NCI-H2196 treated with DMSO at 0.1 percent for 48 hours (cell line): ENCODE measurements at regions not wholly inside any gene's neighbourhood (a gene's known extent, or its start where the extent isn't known, plus 50 kb on each side); places are given as distances from the start of the nearest gene placed in this dataset.
"Not testable (repeated sequence)": the region's sequence is repeated elsewhere in the genome, so short reads cannot be mapped to it uniquely, and the experiment has no call there.

Experiments
- DNase-seq: peaks from one replicate; lab custom pipeline; 2025; ENCODE audit not compliant: unreplicated experiment; lab: John Stamatoyannopoulos, UW

DNA sequence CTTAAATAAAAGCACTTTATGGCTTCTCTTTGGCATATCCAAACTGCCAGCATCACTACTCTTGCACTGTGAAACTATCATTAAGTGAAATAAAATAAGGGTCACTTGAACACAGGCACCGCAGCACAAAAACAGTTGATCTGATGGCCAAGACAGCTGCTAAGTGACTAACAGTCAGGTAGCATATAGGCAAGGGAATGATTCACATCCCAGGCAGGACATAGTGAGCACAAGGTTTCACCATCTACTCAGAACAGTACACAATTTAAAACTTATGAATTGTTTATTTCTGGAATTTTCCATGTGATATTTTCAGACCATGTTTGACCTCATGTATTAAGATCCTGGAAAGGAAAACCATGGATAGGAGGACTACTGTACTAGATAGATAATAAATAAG is 214.2 kb downstream of the MREG start:
- DNase-seq, result no peak

DNA sequence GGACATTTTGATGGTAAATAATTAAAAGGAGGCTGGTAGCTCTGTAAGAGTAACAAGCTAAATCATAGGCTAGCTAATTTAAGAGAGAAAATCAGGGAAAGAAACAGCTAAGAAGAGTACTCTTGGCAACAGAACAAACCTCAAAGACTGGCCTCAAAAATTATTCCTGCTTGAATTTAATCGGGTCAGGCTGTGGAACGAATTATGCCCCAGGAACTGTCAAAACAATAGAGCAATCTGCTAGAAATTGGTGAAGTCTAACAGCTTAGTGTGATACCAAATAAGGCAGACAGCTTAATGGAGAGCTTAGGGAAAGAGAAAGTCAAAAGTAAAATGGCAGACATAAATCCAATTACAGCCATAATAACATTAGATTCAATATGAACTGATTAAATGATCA is 215.7 kb downstream of the MREG start:
- no peak for DNase-seq

DNA sequence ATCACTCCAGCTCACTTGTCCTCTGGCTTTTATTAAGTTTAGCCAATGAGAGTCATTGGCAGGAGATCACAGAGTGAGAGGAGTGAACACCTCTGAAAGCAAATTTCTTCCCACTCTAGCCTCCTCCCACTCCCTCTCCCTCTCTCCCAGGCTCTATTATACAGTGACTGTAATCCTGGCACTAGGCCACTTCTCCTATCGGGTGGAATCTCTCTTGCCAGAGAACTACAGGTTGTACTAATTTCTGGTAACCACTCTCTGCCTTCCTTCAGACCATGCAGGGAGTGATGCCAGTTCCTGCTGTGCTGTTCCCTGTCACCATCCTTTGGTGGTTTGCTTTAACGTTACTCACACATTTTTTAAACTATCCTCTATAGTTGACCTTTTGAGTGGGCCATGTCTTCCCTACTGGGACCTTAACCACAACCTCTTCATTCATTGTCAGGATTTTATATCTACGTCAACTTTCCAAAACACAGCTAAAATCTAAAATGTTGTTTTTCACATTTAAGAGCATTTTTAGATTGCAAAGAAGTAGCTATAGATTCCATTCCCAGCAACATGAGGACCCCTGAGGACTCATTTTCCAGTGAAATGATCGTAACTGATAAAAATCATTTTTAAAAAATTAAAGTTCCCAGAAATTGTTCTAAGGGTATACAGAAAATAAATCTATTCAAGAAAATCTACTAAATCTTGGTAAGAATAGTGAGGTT is 217.1 kb downstream of the MREG start:
- peak; percentile 29 for DNase-seq

DNA sequence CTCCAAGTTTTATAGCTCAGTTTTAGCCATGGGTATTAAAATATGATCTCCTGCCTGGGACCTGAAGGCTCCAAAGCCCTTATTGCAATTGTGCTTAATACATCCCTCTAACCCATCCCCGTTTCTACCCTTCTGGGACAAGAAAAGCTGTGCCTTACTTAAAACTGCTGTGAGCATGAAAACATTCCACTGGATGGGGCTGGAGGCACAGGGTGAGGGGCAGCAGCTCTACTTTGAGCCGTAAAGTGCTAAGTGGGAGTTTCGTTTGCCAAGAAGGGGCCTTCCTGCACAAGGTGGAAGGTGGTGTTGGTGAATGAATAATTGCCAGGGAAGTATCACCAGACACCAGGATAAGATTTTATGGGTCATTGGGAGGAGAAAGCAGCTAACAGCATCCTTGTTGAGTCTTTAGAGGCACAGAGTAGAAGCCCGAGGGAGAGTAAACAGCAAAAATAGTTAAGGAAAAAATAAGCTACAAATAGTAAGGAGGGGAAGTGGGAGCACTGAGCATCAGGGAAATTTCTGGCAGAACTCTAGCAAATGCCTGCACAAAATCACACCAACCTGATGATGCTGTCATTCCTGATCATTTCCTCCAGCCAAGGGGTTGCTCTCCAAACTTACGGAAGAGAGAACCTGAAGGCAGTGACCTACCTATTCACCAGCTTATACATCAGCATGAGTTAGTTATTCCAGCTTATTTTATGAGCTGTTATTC is 218.4 kb downstream of the MREG start:
- no peak for DNase-seq

DNA sequence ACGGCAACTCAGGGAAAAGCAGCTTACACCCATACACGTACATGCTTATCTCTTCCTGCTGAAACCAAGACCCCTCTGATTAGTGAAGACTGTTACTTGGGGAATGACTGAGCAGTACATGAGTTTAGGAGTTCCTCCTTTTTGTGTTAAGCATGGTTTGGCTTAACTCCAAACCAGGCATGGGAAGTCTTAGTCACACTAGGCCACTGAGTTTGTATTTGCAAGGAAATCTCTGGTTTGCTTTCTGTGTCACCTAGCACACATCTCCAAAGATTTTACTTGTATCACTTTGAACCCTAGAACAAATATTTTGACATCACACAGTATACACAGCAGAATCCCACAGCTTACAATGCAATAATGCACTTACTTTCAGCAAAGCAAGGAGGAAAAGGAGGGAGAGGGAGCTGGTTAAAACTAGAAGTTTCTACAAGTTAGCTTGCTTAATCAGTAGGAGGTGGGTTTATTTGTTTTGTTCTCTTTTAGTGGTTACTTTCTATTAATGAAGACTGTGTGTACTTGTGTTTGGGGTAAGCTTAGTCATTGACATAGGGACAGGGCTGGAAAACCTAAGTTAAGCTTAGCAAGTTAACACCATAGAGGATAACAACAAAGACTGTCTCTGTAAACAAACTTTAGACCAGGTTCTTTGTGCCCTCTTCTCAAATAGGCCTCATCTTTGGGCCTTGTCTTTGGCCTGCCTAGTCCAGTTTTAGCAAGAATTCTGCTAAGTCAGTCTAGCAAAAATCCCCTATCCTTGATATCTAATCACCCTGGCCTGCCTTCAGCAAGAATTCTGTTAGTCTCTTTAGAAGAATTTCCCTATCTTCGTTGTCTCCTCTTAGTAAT is 219.4 kb downstream of the MREG start:
- DNase-seq, result no peak

DNA sequence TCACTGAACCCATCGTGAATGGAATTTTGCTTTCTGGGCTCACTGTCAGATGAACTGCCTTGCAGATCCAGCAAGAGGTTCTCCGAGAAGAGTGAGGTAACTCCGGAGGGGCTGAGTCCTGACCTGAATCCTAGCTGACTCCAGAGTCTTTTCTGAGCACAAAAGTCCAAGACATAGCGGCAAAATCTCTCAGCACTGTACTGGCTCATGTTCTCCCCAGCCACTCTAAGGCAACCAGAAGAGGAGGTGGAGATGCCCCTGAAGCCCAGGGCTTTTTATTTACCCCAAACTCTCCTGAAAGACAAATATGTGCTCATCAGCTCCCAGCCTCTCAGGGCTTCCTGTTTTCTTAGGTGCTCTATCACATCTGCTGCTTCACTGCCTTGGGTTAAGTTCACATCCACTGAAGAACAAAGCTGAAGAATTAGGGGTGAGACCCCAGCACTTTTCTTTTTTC is 221.8 kb downstream of the MREG start:
- DNase-seq, result no peak

DNA sequence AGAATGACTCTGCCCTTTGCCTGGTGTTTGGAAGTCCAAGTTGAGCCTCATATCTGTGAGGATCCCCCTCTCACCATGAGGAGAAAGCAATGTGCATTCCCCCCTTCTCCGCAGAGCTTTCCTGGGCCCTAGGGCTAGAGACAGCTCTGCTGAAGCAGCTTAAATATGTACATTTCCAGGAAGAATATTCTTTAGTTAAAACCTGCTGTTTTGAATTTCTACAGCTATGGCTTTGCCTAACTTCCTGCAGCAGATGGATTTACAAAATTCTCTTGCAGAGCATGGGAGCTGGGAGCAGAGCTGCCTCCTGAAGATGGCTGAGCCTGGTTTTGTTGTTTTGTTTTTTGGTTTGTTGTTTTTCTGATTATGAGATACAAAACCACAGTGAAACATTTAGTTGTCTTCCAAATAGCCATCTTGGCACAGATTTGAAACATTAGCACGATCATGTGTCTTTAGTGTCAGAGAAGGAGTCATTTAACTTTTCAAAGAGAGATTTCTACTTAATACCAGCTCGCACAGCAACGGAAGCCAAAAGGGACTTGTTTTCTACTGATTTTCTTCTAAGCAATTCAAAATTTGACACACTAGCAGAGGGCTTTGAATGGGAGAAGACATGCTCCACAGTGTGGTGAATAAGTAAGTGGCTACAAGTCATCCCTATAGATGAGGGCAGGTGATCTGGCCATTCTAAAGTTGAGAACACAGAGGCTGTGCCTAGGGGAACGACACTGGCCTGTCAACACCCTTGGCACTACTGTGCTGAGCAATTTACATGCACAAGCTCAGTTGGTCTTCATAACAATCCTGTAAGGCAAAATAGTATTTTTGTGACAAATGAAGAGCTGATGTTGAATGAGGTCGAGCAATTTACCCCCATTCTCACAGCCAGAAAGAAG is 222.6 kb downstream of the MREG start:
- no peak for DNase-seq

DNA sequence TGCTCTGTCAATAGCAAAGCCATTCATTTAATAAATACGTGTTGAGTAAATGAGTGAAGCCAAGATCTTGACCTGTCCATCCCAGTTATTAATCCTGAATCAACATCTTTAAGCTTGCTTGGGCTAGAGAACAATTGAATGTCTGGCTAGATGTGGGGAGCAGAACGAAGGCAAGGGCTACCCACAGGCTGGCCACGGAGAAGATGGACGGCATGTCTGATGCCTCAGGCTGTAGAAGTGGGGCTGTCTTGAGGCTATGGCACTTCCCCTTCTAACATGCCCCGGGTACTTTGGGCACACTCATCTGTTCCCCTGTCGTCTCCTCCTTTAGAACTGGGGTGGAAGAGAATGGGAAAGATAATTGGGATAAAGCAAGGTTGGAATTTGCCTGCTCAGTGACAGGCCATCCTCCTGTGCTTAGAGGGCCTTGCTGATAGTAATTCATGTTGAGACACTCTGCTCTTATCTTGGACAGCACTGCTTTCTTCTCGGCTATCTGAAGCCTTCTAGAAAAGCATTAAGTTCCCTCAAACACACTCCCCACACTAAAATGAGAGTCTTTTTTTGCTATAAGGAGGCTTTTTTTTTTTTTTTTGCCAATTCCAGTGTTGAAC is 225.7 kb downstream of the MREG start:
- no peak for DNase-seq

DNA sequence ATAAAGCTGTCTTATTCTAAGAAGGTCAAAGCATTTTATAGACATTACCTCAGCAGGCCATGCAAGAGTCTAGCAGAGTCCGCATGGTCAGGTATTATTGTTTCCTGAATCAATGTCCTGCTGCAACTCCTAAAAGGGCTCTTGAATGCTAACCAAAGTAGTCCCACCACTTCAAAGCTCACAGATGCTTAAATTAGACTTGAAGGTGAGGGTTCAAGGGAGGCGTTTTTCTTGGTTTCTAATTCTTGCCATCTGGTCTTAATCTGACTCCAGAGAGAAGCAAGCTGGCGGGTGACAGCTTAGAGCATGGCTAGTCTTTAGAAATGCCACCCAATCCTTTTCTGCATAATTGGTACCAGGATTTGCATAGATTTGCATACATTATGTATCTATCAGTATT is 226.3 kb downstream of the MREG start:
- no peak for DNase-seq

DNA sequence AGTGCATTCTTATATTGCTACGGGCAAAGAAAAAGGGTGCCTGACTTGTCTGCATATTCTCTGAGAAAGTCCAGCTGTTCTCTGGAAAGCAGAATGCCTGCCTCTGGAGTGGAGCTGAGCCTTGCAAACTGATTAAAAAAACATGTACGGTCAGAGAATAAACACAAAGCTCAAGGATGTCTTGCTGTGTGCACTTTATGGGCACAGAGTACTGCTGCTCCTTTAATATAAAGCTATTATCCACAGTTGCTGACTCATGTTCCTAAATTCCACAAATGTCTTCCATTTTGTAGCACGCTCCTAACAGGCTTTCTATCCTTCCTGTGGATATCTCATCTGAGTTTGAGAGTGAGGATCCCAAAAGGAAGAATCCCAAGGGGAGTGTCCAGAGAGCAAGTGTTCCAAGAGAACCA is 229.0 kb downstream of the MREG start:
- DNase-seq, result no peak

DNA sequence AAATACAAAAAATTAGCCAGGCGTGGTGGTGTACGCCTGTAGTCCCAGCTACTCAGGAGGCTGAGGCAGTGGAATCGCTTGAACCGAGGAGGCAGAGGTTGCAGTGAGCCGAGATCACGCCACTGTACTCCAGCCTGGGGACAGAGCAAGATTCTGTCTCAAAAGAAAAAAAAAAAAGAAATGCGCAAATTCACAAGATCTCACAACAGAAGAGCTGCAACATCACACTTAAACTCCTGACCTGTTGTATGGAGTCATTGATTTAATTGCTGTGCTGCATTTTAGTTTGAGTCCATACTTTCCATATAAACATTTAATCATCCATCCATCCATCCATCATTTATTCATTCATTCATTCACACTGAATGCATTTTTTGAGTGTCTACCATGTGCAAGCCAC is 229.7 kb downstream of the MREG start:
- DNase-seq, result not testable (repeated sequence)

DNA sequence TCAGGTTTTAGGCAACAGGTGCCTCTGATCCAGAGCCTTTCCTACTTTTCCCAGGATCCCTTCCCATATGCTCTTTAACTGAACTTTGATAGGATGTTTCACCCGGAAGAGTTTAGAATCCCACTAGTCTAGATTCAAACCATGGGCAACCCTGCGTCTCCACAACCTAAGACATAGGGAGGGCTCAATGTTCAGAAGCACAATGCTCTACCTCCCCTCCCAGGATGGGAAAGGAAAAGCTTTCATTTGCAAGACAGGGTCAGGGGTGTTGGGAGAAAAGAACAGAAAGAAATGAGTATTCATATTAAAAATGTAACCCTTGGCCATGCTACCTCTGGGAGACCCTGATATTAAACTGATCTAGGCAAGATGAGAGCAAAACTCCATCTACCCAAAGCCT is 230.4 kb downstream of the MREG start:
- no peak for DNase-seq

DNA sequence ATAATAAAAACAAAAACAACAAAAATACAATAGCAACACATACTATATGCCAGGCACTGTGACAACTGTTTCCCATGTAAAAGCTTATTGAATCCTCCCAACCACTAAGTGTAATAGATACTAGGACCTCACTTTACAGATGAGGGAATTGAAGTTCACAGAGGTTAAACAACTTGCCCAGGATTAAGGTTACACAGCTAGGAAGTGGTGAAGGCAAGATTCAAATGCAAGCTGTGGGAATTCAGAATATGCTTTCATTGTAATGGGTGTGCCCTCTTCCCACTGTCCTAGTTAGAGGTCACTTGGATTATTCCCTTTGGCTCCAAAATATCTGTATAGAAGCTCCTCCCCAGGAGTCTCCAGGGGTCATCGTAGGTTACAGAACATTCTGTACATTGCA is 231.1 kb downstream of the MREG start:
- DNase-seq, result no peak

DNA sequence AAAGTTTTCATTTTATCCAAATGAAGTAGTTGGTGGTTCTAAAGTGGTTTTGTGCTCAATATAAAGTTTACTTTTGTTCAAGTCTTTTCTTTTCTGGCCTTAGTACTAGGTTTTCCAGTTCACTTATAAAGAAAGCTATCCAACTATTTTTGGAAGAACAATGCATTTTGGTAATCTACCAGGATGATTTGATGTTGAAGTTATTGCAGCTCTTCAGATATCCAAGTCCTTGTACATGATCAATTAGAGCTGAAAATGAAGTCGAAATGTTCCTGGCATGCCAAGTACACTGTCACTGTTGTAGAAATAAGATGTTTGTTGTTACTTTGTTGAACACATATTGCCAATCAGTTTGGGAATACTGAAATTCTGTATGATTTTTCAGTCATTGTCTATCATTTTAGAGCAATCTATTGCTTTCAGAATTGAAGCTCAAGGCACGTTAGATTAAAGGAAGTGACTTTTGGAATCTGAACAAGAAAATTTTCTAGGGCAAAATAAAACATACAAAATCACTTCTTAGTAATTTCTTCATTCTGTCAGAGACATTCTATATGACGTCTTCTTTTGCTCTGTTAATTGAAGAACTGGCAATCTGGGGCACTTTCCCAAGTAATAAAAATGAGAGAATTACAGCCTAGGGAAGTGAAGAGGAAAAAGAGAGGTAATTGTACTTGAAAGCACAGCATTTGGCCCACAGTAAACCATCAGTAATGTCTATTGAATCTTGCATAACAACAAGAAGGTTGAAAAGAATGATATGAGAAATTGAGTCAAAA is 232.3 kb downstream of the MREG start:
- DNase-seq, result no peak

DNA sequence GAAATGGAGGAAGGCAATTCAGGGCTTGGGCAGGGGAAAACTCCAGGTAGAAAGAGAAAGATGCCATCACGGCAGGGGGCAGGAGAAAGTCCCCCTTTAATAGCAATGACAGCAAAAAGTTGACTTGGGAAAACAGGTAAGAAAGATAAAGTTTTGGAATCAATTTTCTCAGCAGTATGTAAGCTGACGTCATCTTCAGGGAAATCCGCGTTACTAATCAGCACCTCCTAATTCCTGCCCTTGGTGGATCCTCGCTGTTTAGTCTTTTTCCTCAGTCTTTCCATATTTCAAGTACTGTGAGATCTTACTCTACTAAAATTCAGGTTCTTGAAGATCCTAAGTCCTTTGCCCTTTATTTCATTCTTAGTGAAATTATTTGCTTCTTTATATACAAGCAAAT is 233.0 kb downstream of the MREG start:
- DNase-seq, result no peak

DNA sequence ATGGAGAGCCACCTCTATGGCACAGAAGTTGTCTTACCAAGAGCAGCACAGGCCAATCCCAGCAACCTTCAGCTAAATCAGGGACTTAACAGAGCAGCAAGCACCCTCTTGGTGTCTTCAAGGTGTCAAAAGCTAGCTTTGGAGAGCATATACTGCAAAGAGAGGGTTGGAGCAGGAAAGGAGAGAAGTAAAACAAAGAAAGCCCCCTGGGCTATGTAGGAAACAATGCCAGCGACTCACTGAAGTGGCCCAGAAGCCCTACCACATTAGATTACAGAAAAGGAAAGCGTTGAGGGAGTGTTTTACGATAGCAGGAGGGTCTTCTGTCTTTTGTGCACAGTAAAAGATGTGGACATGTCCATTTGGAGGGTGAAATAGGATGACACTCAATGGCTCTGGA is 233.4 kb downstream of the MREG start:
- DNase-seq, result no peak

DNA sequence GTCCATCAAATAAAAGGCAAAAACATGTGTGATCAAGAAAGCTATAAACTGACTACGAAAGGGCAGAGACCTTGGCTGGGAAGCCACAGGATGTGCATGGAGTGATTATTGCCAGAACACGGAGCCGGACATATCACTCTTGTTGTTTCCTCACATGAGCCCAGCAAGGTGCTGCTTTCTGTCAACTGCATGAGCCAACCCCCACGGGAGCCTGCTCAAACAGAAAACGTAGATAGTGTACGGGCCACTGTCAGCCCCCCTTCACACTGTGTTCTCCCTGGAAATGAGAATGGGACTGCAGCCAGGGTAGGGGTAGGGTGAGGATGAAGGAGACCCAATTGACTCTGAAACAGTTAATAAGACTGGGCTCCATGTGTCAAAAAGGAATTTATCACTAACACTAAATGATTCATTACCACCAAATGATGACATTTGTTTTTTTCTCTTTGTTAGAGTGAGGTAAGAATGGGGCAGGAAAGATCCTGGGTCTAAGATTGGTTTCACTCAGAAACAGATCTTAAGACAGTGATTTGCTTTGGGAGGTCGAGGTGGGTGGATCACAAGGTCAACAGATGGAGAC is 235.8 kb downstream of the MREG start:
- no peak for DNase-seq

DNA sequence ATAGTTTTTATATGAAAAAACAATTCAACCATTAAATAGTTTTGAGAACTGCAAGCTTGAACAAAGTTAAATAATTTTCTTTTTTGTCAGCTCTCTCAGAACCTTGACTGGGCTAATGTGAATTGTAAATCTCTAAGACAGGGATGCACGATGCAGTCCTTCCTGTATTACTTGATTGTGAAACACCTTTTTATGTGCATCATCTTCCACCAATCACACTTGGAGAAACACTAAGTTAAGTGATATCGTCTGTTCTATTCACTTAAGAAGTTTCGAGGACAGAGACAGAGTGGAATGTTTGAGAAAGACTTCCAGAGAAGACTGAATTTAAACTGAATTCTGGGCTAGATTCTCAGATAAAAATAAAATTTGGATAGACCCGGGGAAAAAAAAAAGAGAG is 238.2 kb downstream of the MREG start:
- no peak for DNase-seq

DNA sequence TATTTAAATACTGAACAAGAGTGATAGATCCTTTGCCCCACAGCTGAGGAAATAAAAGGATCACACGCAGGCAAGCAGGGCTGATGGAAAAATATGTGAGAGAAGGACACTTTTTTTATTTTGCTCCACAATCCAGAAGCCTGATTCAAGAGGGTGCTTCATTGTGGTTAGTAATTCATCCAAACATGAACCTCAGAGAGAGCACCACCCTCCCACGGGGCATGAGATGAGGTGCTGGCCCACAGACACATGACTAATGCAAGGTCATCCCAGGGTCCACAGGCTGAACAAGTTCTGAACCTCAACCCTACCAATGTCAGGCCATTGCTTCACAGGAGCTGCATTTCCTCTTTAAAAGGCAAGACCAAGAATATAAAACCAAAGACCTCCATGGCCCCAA is 239.6 kb downstream of the MREG start:
- no peak for DNase-seq
